HG02588 (cell line): ENCODE measurements at regions not wholly inside any gene's neighbourhood (a gene's known extent, or its start where the extent isn't known, plus 50 kb on each side); places are given as distances from the start of the nearest gene placed in this dataset.
"Not testable (repeated sequence)": the region's sequence is repeated elsewhere in the genome, so short reads cannot be mapped to it uniquely, and the experiment has no call there.

ENCODE experiments used
- ATAC-seq: cut with Tn5 transposase; IDR thresholded peaks from one replicate; pipeline ENCODE4 v1.9.1; 2021; ENCODE audit warnings: mild to moderate bottlenecking, moderate library complexity; ENCODE audit not compliant: unreplicated experiment

- no peak for ATAC-seq
Observed at GRCh38 chr5:4584982-4585381, 555.1 kb upstream of the ADAMTS16 start.

DNA sequence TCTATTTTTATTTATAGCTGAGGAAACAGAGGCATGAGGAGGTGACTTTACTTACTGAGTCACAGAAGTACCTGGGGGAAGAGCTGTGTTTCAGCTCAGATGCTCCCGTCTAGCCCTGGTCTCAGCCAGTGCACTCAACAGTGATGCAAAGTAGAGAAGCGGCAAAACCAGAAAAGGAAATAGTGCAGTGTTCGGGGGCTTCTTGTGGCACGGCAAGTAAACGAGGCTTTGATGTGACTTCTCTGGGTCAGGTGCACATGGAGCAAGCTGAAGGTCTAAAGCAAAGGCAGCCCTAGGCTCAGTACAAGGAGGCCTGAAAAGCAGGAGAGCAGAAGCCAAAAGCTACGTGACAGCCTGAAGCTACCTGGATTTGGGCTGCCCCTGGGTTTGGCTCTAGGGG is 526.7 kb upstream of the ADAMTS16 start:
- ATAC-seq: no peak

DNA sequence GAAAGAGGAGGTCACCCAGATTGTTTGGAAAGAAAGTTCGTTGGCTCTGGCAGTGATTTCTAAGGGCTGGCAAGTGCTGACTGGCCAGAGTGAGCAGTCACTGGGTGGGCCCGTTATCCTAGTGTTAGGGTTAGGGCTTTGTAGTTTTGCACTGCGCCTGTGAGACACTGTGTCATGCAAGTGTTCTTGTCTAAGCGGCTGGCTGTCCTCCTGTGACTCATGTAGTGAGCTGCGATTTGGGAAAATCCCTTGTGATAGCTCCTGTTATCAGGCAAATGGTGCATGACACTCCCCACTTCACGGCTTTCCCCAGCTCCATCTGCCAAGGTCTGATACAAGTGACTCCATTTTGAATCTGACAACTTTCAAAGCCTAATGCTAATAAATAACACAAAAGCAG is 526.0 kb upstream of the ADAMTS16 start:
- no peak for ATAC-seq

GRCh38 chr5:4615369-4615768 is 524.8 kb upstream of the ADAMTS16 start:
- not testable (repeated sequence) for ATAC-seq

DNA sequence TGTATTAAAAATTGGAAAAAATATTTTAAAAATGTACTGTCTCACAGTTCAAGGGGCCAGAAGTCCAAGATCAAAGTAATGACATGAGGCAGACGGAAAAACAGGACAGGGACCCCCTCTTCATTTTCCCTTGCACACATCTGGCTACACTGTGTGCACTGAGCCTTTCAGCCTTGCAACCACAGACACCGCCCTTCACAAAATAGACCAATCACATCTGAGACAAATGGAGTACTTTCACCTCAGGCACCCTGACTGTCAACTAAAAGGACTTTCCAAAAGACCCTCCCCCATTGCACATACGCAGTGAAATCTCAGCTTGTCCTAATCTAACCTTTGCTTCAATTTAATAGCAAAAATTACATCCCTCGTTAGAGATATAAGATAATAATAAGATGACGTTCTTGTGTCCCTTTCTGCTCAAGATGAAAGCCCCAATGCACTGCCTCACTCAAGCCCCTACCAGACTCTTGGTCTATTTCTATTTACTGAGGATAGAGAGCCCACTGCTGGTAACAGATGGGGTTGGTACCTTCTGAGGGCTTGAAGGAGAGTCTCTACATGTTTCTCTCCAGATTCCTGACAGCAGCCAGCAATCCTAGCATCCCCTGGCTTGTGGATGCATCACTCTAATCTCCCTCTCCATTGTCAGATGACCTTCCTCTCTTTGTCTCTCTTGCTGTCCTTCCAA is 514.8 kb upstream of the ADAMTS16 start:
- ATAC-seq: no peak

GRCh38 chr5:4627131-4627530 is 513.0 kb upstream of the ADAMTS16 start:
- no peak for ATAC-seq

- ATAC-seq: no peak
Observed at GRCh38 chr5:4627929-4628328, 512.2 kb upstream of the ADAMTS16 start.

GRCh38 chr5:4628645-4629385 is 511.3 kb upstream of the ADAMTS16 start:
- ATAC-seq: no peak

- ATAC-seq: no peak
Observed at GRCh38 chr5:4630031-4630430, 510.1 kb upstream of the ADAMTS16 start.

GRCh38 chr5:4634342-4634741 is 505.8 kb upstream of the ADAMTS16 start:
- ATAC-seq: no peak

DNA sequence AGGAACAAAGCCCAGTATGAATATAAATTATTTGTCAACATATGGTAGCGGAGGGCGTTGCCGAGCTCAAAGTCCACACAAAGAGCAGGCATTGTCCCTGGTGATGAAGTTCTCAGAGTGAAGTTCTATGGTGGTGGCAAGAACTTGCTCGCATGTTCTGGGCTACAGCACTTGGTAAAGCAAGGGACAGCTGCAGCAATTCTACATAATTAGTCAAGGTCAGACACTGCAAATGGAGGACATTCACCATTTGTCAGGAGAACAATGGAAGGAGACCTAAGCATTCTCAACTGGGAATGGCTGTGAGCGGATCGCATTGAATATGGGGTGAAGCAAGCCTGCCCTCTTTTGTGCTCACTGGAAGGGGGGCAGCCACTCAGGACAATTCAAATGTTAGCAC is 503.8 kb upstream of the ADAMTS16 start:
- ATAC-seq: no peak

- ATAC-seq: no peak
Observed at GRCh38 chr5:4639946-4640345, 500.2 kb upstream of the ADAMTS16 start.

DNA sequence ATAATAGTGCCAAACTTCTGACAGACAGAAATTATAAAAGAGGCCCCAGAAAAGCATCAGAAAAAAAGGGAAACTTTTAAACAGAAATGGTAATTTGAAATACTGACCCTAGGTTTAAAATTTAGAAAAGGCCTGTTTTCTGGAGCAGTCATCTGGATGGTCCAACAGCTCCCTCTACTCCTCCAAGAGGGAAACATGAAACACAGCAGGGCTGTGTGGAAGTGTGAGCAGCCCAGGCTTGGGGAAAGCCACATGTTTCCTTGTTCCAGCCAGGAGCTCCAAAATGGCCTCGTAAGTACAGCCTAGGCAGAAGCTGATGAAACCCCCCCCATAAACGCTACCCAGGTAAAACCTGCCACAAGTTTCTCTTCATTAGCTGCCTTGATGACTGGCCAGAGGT is 499.3 kb upstream of the ADAMTS16 start:
- no peak for ATAC-seq

GRCh38 chr5:4642525-4642924 is 497.6 kb upstream of the ADAMTS16 start:
- no peak for ATAC-seq

DNA sequence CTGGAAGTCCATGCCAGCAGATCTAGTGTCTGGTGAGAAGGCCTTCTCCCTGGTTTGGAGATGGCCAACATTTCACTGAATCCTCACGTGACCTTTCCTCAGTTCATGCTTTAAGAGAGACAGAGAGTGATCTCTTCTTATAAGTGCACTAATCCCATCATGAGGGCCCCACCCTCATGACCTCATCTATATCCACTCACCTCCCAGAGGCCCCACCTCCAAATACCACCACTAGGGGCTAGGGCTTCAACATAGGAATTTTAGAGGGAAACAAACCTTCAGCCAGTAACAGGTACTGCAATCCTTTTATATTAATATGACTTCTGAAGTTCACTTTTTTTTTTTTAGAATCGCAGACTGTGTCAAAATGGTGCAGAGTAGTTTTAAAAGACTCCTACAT is 496.9 kb upstream of the ADAMTS16 start:
- no peak for ATAC-seq

- ATAC-seq: no peak
Observed at GRCh38 chr5:4643960-4644359, 496.2 kb upstream of the ADAMTS16 start.

GRCh38 chr5:4646715-4647375 is 493.3 kb upstream of the ADAMTS16 start:
- no peak for ATAC-seq

DNA sequence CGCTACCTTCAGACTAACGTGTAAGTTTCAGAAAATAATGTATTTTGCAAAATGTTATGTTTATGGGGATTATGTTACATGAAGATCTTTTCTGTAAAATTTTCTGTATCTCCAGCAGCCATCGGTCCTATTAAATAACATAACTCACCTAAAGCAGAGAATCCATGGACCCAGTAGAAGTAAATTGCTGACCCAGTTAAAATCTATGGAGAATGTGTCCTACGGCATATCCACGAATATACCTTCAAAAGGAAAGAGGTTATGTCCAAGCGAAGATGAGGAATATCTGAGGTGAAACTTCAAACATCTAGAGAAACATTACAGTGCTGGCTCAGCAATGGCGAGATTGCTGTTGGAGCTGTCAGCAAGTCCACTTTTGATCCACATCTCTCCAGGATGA is 492.2 kb upstream of the ADAMTS16 start:
- no peak for ATAC-seq

- ATAC-seq: no peak
Observed at GRCh38 chr5:4651806-4652565, 488.1 kb upstream of the ADAMTS16 start.

- ATAC-seq: no peak
Observed at GRCh38 chr5:4653475-4653874, 486.7 kb upstream of the ADAMTS16 start.

DNA sequence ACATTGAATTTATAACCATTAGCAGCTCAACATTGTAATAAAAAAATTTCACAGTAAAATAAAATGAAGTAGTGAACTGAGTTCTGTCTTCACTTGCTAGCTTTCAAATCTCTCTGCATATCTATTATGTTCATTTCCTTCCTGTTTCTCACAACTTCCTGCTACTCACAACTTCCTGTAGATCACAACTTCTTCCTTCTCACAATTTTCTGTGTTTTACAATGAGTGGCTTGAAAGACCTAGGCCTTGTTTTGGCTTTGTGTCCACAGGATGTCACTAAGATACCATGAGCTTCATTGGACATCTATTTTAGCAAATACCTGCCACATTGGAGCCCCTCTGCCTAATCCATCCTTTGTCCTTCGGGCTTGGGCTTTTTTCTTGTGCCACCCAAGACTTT is 480.3 kb upstream of the ADAMTS16 start:
- no peak for ATAC-seq
